ENCODE measurements at regions not wholly inside any gene's neighbourhood (a gene's known extent, or its start where the extent isn't known, plus 50 kb on each side); places are given as distances from the start of the nearest gene placed in this dataset.

DNA sequence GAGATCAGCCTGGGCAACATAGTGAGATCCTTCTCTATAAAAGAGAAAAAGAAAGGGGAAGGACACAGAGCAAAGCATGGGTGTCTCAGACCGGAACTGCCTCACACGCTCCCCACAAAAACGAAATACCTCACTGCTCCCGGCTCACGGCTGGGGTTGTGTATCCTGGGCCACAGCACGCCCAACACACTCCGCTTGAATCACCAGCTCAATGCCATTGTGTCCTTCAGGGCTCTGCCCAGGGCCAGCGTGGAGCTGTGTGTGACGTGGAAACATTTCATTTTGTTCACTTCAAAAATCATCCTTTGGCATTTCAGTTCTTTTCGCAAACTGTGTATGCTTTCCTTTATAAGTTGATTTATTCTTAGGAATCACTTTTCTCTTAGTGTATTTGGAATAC lies 279.5 kb downstream of the IRX1 start:
- no peak for DNase-seq (ENCODE audit: low read depth, low spot score)
- dilution Hi-C loops (cut with MboI; ENCODE audit: extremely low pct_ligation_motif_present, low sequenced_read_pairs): no loop called here
- H3K4me1 ChIP-seq (ENCODE audit: control insufficient read depth, extremely low read depth, insufficient read depth, low read length): no peaks in the 10 kb centered on the region

More for the DNA sequence above, 279.5 kb downstream of the IRX1 start:
- Histone ChIP-seq H3K79me2 (ENCODE audit: control insufficient read depth, insufficient read depth, low read length) (no peaks in the 10 kb centered on the region), H3K4me3 (replicated peaks in 1 of 3; ENCODE audit: insufficient read depth in 1 of 3, low read depth in 1 of 3, low read length in 3 of 3) (no peak overlapping the region), H2AFZ (ENCODE audit: low read depth, low read length) (no peak overlapping the region), H3K27me3 (ENCODE audit: control insufficient read depth in 2 of 2, insufficient read depth in 2 of 2, low read length in 2 of 2) (no peaks in the 10 kb centered on the region), H3K9me3 (replicated peaks; ENCODE audit: control insufficient read depth, insufficient read depth, low read length) (peaks cover 4% of the 10 kb centered on the region), H4K20me1 (replicated peaks; ENCODE audit: control insufficient read depth, extremely low read depth, insufficient read depth, low read length) (no peaks in the 10 kb centered on the region), H3K9me1 (replicated peaks; ENCODE audit: control insufficient read depth, extremely low read depth, insufficient read depth, low read length) (no peaks in the 10 kb centered on the region), H3K9ac (replicated peaks; ENCODE audit: extremely low read depth, insufficient read depth, low read length) (no peak overlapping the region), H3K4me2 (ENCODE audit: insufficient read depth, low read length) (no peak overlapping the region), H3K27ac (ENCODE audit: insufficient read depth, low read depth, low read length) (no peak overlapping the region), H3K36me3 (ENCODE audit: control insufficient read depth in 2 of 2, extremely low read depth in 1 of 2, insufficient read depth in 2 of 2, low read length in 2 of 2) (no peaks in the 10 kb centered on the region)
- TF ChIP-seq POLR2A (IDR thresholded peaks at IDR 0.05; ENCODE audit: low read depth, low read length) (no peak), GATA2 (IDR thresholded peaks at IDR 0.05; ENCODE audit: insufficient read depth, insufficient read length, low read depth, low read length) (no peak), FOS (IDR thresholded peaks at IDR 0.05; ENCODE audit: borderline replicate concordance, insufficient read depth, low read length) (no peak), JUN (IDR thresholded peaks at IDR 0.05; ENCODE audit: borderline replicate concordance, insufficient read depth, insufficient read length, low read depth) (no peak), EZH2 (IDR thresholded peaks at IDR 0.05; ENCODE audit: borderline replicate concordance, low read depth, low read length, severe bottlenecking) (no peak), POLR2AphosphoS5 (IDR thresholded peaks at IDR 0.05; ENCODE audit: insufficient read depth, low read depth, low read length) (no peak), MYC (IDR thresholded peaks at IDR 0.05; ENCODE audit: low read depth, low read length) (no peak), CTCF (IDR thresholded peaks at IDR 0.05; ENCODE audit: extremely low read depth in 1 of 2, insufficient read depth in 1 of 2, low read depth in 1 of 2, low read length in 2 of 2) (no peak)
- TF ChIP-seq, protein P1, sequence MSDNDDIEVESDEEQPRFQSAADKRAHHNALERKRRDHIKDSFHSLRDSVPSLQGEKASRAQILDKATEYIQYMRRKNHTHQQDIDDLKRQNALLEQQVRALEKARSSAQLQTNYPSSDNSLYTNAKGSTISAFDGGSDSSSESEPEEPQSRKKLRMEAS (IDR thresholded peaks at IDR 0.05; ENCODE audit: insufficient read depth, insufficient read length): no peak
- ChIA-PET POLR2A (no interaction called here), CTCF (no interaction called here)
- intact Hi-C loops (cut with micrococcal nuclease): no loop called here
- no TSS peak for BruUV-seq (replicated peaks)
- FAIRE-seq: no peak
